Activated naive CD4-positive, alpha-beta T cell treated with anti-CD3 and anti-CD28 coated beads, Interleukin-2, amount 50 U/mL, for 24 hours (primary cell): ENCODE measurements at regions not wholly inside any gene's neighbourhood (a gene's known extent, or its start where the extent isn't known, plus 50 kb on each side); places are given as distances from the start of the nearest gene placed in this dataset.

Experiments used
- H3K27ac Mint-ChIP-seq: one replicate; pipeline ENCODE4 v1.8.0; 2021; ENCODE audit warnings: mild to moderate bottlenecking, mixed read lengths
- H3K27me3 Mint-ChIP-seq: one replicate; pipeline ENCODE4 v1.8.0; 2021; ENCODE audit warnings: mixed read lengths
- H3K36me3 Mint-ChIP-seq: one replicate; pipeline ENCODE4 v1.8.0; 2021; ENCODE audit warnings: mixed read lengths
- H3K4me1 Mint-ChIP-seq: one replicate; pipeline ENCODE4 v1.8.0; 2021; ENCODE audit warnings: mixed read lengths
- H3K4me3 Mint-ChIP-seq: one replicate; pipeline ENCODE4 v1.8.0; 2021; ENCODE audit warnings: mild to moderate bottlenecking, mixed read lengths
- H3K9me3 Mint-ChIP-seq: one replicate; pipeline ENCODE4 v1.8.0; 2021; ENCODE audit warnings: mixed read lengths

DNA sequence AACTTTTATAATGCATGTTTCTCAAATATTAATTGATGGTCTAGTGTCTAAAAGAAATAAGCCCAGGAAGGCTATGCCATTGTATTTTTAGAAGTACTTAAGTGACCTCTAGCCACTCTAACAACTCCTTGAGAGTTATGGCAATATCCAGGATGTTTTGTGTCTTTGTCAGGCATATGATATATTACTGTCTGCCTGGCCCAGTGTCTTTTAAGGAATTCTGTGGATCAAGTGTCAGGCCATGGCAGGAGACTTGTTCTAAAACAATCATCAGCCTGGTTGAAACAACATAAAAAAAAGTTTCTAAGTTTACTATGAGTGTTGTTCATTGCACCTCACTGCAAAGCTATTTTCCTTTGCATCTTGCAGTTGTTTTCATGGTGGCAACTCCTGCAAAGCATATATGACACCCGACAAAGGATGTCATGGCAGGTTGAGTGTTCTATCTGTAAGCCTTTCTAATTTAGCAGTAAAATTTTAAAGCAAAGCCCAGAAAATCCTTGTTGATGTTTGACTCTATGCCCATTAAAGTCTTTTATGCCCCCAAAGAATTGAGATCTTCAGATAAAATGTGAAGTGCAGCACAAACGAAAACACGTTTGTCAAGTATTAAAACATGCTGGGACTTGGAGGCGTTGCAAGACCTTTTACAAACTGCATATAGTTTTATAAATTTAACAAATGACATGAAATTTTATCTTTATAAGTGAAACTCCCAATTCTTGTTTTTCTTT, 89.5 kb upstream of the SLC38A2 start:
- Mint-ChIP-seq H3K9me3 (no peaks in the 10 kb centered on the region), H3K4me3 (no peak overlapping the region), H3K27ac (no peak overlapping the region), H3K4me1 (peaks cover 39% of the 10 kb centered on the region), H3K36me3 (peaks cover 2% of the 10 kb centered on the region), H3K27me3 (no peaks in the 10 kb centered on the region)

DNA sequence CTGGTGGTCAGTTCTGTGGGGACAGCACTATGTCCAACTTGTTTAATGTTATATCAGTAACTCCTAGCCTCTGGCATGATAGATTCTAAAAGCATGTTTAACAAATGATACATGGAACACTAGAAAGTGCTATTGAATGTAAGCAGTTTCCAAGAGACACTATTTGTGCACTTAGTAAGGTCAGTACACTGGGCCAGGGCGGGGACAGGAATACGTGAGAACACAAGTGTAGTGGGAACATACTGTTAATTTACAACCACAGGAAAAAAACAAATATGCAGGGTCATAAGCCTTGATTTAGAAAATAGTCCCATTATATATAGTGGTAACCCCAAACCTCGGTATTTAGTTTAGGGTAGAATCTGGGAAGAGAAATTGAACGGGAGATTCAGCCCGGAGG, 88.9 kb upstream of the SLC38A2 start:
- H3K4me3 Mint-ChIP-seq: no peak overlapping the region
- peak overlapping the region; percentile 6 for H3K27ac Mint-ChIP-seq
- H3K4me1 Mint-ChIP-seq: peaks cover 44% of the 10 kb centered on the region
- no peaks in the 10 kb centered on the region for H3K27me3 Mint-ChIP-seq
- peaks cover 3% of the 10 kb centered on the region for H3K36me3 Mint-ChIP-seq
- H3K9me3 Mint-ChIP-seq: no peaks in the 10 kb centered on the region

DNA sequence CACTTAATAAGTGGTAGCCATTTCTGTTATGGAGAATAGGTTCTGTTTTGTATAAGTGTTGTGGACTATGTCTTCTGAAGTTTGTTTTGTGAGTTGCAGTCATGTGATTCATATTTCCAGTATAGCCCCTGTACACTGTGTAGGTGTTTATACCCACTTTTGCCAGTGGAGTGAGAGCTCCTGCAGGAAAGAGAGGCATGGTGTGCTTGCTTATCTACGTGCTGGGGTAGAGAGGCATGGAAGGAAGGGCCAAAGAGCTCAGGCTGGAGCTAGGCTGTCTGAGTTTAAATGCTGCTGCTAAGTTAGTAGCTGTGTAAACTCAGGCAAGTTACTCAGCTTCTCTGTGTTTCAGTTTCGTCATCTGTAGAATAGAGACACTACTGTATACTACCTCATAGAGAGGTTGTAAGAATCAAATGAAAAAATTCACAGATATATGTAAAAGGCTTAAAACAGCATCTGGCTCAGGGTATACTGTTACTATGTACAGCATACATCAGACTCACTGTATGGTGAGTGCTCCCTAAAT, 88.2 kb upstream of the SLC38A2 start:
- peaks cover 52% of the 10 kb centered on the region for H3K4me1 Mint-ChIP-seq
- peaks cover 3% of the 10 kb centered on the region for H3K36me3 Mint-ChIP-seq
- no peaks in the 10 kb centered on the region for H3K9me3 Mint-ChIP-seq
- peak overlapping the region; percentile 98 for H3K27ac Mint-ChIP-seq
- peak overlapping the region; percentile 80 for H3K4me3 Mint-ChIP-seq
- no peaks in the 10 kb centered on the region for H3K27me3 Mint-ChIP-seq

DNA sequence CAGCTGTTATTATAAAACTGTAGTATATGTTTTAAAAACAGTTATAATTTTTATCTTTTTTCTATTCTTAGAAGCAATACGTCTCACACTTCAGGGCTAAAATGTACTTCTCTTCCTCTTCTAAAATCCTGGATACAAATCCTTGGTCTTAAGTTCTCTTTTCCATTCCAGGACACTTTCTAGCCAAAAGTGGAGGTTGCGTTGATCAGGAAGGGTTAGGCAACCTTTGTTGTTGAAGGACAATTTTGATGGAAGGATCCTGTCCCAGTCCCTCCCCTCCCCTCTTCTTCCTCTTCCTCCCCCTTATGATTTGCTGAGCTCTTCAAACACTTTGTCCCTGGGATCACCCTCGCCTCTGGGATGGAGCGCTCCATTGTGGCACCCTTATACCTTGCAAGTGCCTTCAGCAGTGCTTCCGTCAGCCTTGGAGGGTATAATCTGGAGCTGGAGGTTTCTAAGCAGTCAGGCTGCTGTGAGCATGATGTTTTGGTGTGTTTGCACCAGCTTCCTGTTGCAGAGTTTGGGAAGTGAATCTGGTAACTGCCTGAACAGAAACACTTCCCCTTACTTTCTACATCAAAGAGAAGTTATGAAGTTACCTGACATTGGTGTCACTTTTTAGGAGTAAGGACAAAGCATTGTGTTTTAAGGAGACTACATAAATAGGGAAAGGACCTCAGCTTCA, 87.4 kb upstream of the SLC38A2 start:
- H3K36me3 Mint-ChIP-seq: peaks cover 2% of the 10 kb centered on the region
- H3K27me3 Mint-ChIP-seq: no peaks in the 10 kb centered on the region
- H3K27ac Mint-ChIP-seq: peak overlapping the region; percentile 98
- peak overlapping the region; percentile 76 for H3K4me3 Mint-ChIP-seq
- no peaks in the 10 kb centered on the region for H3K9me3 Mint-ChIP-seq
- peaks cover 59% of the 10 kb centered on the region for H3K4me1 Mint-ChIP-seq

DNA sequence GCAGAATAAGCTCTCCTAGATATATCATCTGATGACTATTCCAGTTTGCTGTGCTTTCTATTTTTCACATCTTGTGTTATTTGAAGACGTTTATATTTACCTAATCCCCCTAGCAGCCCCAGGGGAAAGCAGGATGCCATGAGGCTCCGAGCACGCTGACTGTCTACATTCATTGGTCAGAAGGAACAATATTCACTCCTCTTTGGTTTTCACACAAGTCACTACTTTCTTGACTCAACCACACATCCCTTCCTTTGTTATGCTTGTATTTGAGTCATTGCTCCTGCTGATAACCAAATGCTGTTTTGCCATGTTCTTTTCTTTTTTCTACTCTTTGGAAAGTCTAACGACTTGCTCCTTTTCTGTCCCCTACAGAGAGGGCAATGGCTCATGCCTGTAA, 86.5 kb upstream of the SLC38A2 start:
- no peaks in the 10 kb centered on the region for H3K9me3 Mint-ChIP-seq
- peak overlapping the region; percentile 73 for H3K4me3 Mint-ChIP-seq
- no peaks in the 10 kb centered on the region for H3K27me3 Mint-ChIP-seq
- peak overlapping the region; percentile 93 for H3K27ac Mint-ChIP-seq
- H3K4me1 Mint-ChIP-seq: peaks cover 65% of the 10 kb centered on the region
- peaks cover 2% of the 10 kb centered on the region for H3K36me3 Mint-ChIP-seq

DNA sequence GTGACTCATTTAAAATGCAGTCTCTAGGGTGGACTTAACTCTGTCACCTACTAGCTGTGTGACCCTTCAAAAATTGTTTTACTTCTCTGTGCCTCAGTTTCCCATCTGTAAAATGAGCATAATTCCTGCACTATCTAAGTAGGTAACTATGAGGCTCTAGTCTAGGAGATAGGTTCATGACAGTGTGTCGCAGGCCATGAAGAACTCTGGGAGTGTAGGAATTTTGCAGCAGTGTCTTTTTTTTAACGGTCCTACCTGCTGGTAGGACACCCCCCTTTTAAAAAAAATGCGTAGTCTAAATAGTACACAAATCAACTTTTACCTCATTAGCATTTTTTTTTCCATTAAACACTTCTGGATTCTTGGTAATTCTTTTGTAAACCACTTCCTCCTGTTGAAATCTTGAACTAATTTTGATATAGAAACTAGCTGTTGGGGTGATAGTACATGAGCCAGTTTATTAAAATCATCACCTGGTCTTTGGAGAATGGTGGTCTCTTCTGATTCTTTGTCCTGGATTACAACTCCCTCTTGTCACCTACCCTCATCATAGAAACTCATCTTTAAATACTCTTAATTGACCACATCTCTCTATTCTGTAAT, 86.0 kb upstream of the SLC38A2 start:
- Mint-ChIP-seq H3K4me1 (peaks cover 66% of the 10 kb centered on the region), H3K9me3 (no peaks in the 10 kb centered on the region), H3K27me3 (no peaks in the 10 kb centered on the region), H3K36me3 (peaks cover 2% of the 10 kb centered on the region), H3K27ac (peak overlapping the region; percentile 93), H3K4me3 (peak overlapping the region; percentile 73)

DNA sequence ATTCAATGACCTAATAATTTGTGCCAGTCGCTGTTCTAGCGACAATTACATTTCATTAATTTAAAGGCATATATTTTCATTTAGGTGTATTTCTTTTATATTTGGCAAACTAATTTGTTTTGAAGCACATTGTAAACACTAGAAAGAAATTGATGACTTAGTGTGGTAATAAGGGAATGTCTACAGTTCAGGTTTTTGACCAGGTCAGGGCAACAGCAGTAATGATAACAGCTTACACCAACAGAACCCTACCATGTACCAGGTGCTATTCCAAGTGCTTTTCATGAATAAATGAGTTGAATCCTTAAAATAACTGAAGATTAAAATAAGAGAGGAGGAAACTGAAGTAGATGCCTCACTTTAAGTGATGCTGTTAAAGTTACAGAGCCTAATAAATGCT, 85.4 kb upstream of the SLC38A2 start:
- H3K4me1 Mint-ChIP-seq: peaks cover 69% of the 10 kb centered on the region
- peak overlapping the region; percentile 9 for H3K27ac Mint-ChIP-seq
- H3K4me3 Mint-ChIP-seq: no peak overlapping the region
- no peaks in the 10 kb centered on the region for H3K27me3 Mint-ChIP-seq
- peaks cover 2% of the 10 kb centered on the region for H3K36me3 Mint-ChIP-seq
- H3K9me3 Mint-ChIP-seq: no peaks in the 10 kb centered on the region

DNA sequence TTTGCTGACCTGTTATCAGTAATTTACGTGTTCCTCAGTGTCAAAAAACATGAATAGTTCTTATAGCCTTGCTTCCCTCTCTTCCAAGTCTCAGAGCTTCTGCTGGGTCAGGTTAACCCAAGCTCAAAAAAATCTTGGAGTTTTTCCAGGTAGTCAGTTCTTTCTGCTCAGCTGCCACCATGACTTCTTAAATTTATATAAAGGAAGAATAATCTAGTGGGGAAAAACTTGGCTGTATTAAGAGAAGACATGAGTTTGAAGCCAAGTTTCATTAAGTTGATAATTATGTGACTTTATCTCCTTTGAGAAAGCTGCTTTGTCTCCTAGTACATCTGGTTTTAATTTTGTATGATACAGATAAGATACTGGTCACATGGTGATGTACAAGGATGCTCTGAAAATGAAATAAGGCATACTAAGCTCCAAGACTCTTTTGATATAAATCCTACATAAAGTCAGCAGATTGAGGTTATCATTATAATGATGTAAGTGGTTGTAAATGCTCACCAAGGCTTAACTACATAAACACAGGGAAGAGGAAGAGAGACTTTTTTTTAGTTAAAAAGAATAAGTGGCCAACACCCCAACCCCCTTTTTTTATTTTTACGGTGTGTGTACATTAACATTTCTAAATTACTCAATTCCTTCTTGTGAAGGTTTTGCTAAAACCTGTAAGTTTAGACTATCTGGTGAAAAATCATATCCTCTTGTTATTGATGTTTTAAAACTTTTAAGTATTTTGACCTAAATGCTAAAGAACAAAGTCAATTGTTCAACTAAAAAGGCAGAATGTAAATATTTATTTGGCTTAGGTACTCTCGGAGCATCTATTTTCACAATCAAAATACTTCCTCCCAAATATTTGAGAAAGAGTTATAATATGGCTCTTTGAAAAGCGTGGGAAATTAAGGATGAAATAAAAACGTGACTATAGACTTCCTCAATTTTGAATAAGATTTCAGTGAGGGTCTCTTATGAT, 84.1 kb upstream of the SLC38A2 start:
- Mint-ChIP-seq H3K27me3 (no peaks in the 10 kb centered on the region), H3K4me1 (peaks cover 76% of the 10 kb centered on the region), H3K9me3 (no peaks in the 10 kb centered on the region), H3K27ac (peak overlapping the region; percentile 76), H3K4me3 (peak overlapping the region; percentile 9), H3K36me3 (peaks cover 2% of the 10 kb centered on the region)

DNA sequence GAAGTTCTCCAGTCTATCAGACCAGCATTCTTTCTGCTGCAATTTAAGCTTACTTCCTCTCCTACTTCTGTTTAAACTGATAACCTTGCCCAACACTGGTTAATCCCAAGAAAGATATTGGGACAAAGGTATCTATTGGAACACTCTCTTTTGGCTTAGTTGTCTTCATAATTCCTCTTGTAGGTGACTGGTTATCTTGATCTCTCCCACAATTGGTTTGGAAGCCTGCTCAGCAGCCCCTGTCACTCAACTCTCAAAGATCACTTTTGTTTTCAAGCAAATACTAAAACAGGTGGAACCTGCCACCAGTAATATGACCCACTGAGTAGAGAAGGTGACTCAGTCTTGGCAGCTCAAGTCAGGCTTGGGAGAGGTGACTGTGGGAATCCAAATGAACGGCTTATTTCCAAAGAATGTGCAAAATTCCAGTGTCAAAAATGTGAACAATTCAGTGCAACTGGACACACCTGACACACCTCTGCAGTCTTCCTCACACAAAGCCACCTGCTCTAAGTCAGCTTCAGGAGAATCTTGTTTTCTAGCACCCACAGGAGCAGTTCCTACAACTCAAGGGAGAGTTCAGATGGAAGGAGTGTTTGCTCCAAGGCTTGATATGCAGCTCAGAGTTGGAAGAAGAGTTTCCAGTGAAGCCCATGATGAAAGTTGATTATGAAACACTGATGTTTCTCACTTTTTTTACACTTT, 83.2 kb upstream of the SLC38A2 start:
- H3K27ac Mint-ChIP-seq: peak overlapping the region; percentile 77
- peak overlapping the region; percentile 67 for H3K4me3 Mint-ChIP-seq
- no peaks in the 10 kb centered on the region for H3K9me3 Mint-ChIP-seq
- H3K27me3 Mint-ChIP-seq: no peaks in the 10 kb centered on the region
- H3K36me3 Mint-ChIP-seq: peaks cover 4% of the 10 kb centered on the region
- H3K4me1 Mint-ChIP-seq: peaks cover 75% of the 10 kb centered on the region

DNA sequence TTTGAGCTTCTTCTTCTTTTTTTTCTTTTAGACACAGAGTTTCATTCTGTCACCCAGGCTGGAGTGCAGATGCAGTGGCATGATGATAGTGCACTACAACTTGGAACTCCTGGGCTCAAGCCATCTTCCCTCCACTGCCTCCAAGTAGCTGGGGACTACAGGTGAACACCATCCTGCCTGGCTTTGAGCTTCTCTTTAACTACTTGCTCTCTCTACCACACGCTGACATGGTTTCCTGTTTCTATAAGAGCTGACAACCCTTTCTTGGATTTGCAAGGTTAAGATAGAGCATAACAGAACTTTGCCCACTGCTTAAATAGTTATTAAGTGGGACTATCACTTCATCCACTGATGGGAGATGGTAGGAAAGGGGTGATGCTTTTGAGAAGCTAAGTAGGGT, 82.4 kb upstream of the SLC38A2 start:
- H3K27me3 Mint-ChIP-seq: no peaks in the 10 kb centered on the region
- peak overlapping the region; percentile 61 for H3K4me3 Mint-ChIP-seq
- H3K9me3 Mint-ChIP-seq: no peaks in the 10 kb centered on the region
- peak overlapping the region; percentile 77 for H3K27ac Mint-ChIP-seq
- H3K4me1 Mint-ChIP-seq: peaks cover 75% of the 10 kb centered on the region
- peaks cover 4% of the 10 kb centered on the region for H3K36me3 Mint-ChIP-seq

DNA sequence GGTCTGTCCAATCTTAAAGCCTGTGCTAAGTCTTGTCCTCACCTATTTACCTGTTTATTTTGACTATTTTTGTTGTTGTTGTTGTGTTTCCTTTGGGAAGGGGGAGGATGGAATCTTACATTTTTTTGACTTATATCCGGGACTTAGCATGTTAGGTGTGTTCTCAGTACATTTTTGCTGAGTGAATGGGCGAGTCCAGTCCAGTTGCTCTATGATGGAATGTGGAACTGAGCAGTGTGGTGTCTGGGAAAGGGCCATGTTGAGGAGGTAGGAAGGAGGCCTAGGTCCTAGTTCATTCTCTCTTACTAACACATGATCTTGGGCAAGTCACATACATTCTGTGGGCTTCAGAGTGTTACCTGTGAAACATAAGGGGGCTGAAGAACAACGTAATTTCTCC, 80.9 kb upstream of the SLC38A2 start:
- Mint-ChIP-seq H3K4me3 (no peak overlapping the region), H3K9me3 (no peaks in the 10 kb centered on the region), H3K36me3 (peaks cover 5% of the 10 kb centered on the region), H3K4me1 (peaks cover 70% of the 10 kb centered on the region), H3K27ac (peak overlapping the region; percentile 73), H3K27me3 (no peaks in the 10 kb centered on the region)

DNA sequence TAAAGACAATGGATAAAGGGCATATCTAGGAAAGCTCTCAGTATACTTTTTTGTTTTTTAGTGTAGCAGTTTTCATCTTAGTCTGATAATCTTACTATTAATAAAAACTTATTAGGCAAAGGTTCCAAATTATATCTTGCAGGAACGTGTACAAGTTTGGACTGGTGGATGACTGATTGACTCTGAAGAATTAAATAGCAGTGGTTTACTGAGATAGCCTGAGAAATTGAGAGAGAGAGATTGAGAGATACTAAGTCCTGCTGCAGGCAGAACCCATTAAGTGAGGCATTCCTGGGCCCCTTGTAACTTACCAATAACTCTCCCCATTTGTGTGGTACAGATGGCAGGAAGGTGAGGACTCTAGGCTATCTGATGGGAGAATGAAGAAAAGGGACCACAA, 80.2 kb upstream of the SLC38A2 start:
- no peaks in the 10 kb centered on the region for H3K27me3 Mint-ChIP-seq
- no peak overlapping the region for H3K27ac Mint-ChIP-seq
- H3K9me3 Mint-ChIP-seq: no peaks in the 10 kb centered on the region
- peaks cover 5% of the 10 kb centered on the region for H3K36me3 Mint-ChIP-seq
- peaks cover 67% of the 10 kb centered on the region for H3K4me1 Mint-ChIP-seq
- H3K4me3 Mint-ChIP-seq: no peak overlapping the region

DNA sequence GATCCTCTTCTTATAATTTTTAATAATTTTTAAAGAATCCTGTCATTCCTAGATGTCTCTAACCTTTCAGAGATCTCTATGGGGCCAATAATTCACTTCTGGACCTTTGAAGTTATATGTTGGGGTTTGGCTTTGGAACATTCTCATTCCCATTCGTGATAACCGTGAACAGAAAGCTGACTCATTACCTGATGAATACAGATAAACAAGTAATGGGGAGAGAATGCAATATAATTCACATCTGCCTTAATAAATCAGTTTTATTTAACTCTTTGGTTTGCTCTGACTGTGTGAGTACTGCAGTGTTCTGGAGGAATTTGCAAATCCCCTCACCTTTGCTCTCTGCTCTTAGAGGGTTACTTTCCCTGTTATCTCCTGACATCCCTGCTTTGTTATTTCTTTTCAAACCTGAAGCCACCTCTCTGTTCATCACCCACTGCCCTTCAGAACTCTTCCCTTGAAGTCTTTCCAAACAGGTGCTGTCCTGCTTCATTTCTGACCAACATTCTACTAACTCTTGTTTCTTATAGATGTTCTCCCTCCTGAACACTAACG, 79.6 kb upstream of the SLC38A2 start:
- Mint-ChIP-seq H3K4me3 (no peak overlapping the region), H3K27me3 (no peaks in the 10 kb centered on the region), H3K36me3 (peaks cover 5% of the 10 kb centered on the region), H3K27ac (peak overlapping the region; percentile 68), H3K4me1 (peaks cover 67% of the 10 kb centered on the region), H3K9me3 (no peaks in the 10 kb centered on the region)

DNA sequence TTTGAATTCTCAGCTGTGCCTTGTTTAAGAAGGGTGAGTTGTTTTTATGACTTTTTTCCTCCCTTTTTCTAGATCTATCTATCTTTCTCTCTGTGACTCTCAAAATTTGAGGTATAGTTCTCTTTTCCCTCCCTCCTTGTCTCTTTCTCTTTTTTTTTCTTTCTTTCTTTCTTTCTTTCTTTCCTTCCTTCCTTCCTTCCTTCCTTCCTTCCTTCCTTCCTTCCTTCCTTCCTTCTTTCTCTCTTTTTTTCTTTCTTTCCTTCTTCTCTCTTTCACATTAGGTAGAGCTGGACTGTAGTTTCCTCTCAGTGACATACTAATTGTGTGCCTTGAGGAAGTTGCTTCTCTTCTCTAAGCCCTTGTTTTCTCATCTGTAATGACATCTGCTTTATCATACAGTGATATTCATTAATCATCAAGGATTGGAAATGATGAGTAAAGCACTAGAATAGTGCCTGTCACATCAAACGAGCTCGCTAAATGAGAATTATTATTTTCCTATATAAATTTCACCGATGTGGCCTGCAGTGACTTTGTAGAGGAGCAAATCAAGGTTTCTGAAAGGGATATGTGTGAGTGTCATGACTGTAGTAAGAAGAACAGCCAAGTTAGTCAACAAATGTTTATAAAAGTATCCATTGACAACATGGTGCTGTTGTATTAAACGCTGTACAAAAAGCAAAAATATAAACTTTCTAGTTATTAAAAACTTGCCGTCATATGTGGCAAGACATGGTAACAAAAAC, 78.9 kb upstream of the SLC38A2 start:
- H3K4me3 Mint-ChIP-seq: peak overlapping the region; percentile 69
- H3K36me3 Mint-ChIP-seq: peaks cover 3% of the 10 kb centered on the region
- H3K9me3 Mint-ChIP-seq: no peaks in the 10 kb centered on the region

More for the DNA sequence above, 78.9 kb upstream of the SLC38A2 start:
- H3K4me1 Mint-ChIP-seq: peaks cover 65% of the 10 kb centered on the region
- peak overlapping the region; percentile 99 for H3K27ac Mint-ChIP-seq
- no peaks in the 10 kb centered on the region for H3K27me3 Mint-ChIP-seq
